ENCODE measurements at regions not wholly inside any gene's neighbourhood (a gene's known extent, or its start where the extent isn't known, plus 50 kb on each side); places are given as distances from the start of the nearest gene placed in this dataset.
"Not testable (repeated sequence)": the region's sequence is repeated elsewhere in the genome, so short reads cannot be mapped to it uniquely, and the experiment has no call there.

DNA sequence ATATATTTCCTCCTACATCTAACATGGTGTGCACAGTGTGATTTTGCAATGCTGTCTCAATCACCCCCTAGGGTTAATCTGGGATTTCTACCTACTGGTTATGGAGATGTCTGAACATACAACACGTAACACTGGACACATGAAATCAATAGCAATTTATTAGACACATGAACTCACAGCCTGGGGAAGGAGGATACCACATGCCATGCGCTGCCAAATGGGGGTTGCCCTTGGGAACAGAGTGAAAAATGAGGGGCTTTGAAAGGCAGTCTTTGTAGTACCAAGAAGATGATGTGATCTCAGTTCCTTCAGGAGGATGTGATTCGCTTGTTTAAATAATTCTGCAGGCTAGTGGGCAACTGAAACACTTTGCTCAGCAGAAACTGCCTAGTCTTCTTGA lies 253.6 kb upstream of the LRRC4C start:
- no peak for DNase-seq (ENCODE audit: low spot score)

DNA sequence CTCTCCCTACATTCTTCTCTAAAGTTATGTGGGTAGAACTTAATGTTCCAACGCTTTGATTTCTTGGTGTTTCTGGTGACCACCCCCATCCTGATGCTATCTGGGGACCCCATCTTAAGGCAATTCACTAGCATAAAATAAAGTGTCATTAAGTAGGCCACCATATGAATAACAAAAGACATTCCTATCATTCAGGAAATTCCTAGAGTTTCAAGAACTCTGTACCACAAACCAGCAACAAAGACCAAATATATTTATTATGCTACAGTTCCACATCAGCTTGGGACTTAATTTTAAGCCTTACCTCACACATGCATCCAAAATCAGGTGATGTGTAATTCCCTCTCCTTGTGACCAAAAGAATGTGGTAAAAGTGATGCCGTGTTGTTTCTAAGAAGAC lies 254.6 kb upstream of the LRRC4C start:
- no peak for DNase-seq (ENCODE audit: low spot score)

DNA sequence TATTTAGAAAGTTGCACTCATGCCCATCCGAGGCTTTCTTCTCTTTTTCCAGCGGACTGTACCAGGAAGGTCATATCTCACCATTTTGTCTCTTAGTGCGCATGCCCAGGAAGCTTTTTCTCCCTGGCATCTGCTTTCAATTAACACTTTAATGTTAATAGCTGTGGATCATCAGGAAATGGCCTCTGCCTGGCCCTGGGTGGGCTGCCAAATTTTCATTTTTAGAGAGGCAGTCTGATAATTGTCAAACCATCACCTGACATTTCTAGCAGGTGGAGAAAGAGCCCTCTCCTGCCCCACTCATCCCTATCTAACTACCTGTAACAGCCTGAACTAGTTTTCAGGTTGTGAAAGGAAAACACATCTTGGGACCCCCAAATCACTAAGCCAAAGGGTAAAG lies 257.4 kb upstream of the LRRC4C start:
- DNase-seq (ENCODE audit: low spot score), result no peak

DNA sequence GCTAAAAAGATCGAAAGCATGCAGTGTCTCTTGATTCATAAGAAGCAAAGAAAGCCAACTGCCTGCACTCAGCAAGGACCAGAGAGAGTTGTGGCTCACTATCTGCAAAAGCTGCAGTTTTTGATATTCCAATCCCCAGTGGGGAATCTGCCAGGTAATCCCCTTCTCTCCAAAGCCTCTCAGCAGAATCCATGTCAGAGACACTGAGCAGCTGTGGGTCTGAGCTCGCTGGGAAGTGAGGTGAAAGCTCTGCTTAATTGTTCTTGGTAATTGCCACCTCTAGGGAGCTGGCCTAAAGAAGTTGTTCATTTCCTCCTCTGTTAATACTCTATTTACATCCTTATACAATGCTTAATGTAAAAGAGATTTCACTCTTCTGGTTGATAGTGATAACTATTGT lies 261.3 kb upstream of the LRRC4C start:
- DNase-seq (ENCODE audit: low spot score), result no peak

DNA sequence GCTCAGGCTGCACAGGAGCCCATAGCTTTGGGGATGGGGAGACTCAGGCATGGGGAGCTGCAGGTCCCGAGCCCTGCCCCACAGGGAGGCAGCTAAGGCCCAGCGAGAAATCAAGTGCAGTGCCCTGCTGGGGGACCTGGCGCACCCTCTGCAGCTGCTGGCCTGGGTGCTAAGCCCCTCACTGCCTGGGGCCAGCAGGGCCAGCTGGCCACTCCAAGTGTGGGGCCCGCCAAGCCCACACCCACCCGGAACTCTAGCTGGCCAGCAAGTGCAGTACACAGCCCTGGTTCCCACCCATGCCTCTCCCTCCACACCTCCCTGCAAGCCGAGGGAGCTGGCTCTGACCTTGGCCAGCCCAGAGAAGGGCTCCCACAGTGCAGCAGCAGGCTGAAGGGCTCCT lies 268.7 kb upstream of the LRRC4C start:
- not testable (repeated sequence) for DNase-seq (ENCODE audit: low spot score)

DNA sequence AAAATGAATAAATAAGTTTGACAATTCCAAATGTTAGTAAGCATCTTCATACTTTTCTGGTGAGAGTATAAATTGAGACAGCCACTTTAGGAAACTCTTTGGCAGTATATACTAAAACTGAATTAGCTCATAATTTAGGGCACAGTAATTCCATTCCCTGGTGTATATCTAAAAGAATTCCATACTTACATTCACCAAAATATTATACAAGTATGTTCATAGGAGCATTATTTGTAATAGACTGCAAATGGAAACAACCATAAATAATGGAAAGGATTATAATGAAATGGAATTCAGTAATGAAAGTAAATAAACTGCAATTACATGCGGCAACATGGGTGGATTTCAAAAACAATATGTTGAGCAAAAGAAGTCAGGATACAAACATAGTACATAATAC lies 315.8 kb upstream of the LRRC4C start:
- DNase-seq (ENCODE audit: low spot score), result no peak

DNA sequence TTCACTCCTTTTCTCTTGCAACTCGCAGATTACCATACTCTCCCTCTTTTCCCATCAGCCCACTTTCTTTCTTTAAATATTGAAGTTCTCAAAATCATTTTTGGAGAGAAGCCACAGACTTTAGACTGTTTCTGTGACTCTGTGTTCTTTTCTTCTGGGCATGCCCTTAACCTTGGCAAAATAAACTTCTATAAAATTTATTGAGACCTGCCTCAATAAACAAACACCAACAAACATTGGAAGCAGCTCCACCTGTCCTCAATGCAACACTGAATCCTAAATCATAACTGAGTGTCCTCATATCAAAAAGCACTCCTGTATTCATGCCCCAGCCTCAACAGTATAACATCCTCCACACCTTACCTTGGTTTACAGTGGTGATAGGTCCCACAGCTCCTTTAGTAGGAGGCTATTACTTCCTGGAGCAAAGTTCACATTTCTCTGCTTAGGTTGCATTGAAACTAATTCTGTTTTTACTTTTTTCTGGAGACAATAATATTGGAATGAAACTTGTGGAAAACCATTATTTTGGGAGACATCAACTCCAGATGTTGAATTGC lies 320.0 kb upstream of the LRRC4C start:
- no peak for DNase-seq (ENCODE audit: low spot score)

DNA sequence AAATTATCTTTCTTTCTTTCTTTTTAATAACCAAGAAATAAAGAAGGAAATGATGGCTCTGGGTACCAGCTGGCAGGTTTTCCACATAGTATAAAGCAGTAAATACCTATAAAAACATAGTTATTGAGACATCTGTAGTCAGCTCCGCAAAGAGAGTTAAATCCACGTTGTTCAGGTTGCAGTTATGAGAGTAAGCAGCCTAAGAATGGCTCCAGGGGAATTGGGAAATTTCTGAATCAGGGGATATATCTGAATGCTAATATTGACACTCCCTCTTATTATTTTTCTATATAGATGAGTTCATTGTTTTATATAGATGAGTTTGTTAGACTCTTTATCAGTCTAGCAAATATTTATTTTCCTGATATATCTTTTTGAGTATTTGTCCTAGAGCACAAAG lies 322.0 kb upstream of the LRRC4C start:
- DNase-seq (ENCODE audit: low spot score), result no peak

DNA sequence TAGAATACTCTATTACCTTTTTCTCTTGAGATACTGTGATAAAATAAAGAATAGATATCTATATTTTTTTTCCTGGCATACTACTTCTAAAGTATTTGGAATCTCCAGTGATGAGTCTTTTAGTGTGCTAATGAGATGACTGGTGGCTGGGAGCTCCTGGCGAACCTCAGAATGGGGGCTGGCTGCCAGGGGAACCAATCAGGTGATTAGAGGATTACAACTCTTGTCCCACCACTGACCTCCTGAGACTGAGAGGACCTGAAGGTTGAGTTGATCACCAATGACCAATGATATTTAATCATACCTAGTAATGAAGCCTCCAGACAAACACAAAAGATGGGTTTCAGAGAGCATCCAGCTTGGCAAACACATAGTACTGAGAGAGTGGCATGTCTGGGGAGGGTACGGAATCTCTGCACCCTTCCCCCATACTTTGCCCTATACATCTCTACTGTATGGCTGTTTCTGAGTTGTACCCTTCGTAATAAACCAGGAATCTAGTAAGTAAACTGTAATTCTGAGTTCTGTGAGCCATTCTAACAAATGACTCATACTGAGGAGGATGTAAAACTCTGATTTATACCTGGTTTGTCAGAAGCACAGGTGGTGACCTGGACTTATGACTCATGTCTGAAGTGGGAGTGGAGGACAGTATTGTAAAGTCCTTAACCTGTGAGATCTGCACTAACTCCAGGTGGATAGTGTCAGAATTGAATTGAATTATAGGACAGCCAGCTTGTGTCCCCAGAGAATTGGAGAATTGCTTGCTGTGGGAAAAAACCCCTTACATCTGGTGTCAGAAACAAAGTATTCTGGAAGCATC lies 325.3 kb upstream of the LRRC4C start:
- DNase-seq (ENCODE audit: low spot score), result no peak

DNA sequence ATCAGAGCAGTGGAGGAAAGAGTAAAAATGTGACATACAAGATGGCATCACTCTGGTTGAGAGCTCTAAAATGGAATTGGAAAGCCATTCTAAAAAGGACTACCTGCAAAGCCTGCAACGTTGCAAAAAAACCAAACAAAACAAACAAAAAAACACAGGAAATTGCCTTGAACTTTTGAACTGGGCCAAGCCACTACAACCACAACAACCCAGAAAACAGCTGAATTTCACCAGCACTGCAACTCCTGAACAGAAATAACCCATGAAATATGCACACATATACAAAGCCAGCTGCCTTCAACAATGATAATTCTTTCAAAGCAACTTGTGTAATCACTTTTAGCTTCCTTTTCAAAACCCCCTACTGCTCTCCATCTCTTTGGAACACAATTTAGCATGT lies 326.6 kb upstream of the LRRC4C start:
- DNase-seq (ENCODE audit: low spot score), result no peak

DNA sequence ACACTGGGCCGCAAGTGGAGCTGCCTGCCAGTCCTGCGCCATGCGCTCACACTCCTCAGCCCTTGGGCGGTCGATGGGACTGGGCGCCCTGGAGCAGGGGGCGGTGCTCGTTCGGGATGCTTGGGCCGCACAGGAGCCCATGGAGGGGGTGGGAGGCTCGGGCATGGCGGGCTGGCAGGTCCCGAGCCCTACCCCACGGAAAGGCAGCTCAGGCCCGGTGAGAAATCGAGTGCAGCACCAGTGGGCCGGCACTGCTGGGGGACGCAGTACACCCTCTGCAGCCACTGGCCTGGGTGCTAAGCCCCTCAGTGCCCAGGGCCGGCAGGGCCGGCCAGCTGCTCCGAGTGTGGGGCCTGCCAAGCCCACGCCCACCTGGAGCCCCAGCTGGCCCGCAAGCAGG lies 328.7 kb upstream of the LRRC4C start:
- DNase-seq (ENCODE audit: low spot score), result no peak

DNA sequence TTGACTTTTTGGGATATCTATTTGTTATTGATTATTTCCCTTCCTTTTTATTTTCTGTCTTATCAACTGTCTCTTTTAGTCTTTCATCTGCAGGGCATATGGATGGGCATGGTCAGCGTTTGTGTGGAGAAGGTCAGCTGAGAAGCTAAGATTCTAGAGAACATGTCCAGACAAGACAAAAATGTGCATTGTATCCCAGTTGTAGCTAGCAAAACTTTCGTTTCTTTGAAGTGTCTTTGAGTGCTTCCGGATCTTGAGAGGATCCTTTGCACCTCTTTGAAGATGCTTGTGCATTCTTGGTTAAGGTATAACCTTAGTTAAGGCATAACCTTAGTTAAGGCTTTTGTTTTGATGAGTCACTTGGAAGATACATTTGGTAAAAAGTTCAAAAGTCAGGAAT lies 329.9 kb upstream of the LRRC4C start:
- DNase-seq (ENCODE audit: low spot score), result no peak

DNA sequence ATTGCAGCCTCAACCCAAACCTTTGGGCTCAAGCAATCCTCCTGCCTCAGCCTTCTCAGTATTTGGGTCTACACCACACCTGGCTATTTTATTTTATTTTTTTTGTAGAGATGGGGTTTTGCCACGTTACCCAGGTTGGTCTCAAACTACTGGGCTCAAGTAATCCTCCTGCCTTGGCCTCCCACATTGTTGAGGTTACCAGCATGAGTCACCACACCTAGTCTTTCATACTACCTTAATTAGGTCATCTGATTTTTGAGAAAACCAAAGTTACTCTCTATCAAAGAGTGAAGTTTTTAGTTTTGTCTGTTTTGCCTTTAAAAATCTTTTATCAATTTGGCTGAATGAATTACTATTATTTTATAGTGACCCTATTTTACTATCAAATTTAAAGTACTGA lies 335.6 kb upstream of the LRRC4C start:
- DNase-seq (ENCODE audit: low spot score), result no peak

DNA sequence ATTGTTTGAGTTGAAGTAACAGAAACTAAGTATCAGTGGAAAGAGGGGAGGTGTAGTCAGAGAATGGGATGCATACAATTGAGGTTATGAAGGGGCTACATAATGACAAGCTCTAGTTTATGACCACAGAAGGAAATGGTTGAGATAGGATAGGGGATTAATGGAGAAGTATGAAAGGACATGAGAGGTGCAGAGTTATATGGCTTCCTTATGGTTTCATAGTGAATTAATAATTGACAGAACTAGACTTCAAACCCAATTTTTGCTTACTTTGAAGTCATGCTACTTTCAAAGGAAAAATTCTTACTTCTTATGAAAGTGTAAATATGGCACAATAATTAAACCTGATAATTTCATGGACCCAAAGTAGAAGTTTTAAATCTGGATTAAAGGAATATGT lies 340.3 kb upstream of the LRRC4C start:
- DNase-seq (ENCODE audit: low spot score), result no peak

DNA sequence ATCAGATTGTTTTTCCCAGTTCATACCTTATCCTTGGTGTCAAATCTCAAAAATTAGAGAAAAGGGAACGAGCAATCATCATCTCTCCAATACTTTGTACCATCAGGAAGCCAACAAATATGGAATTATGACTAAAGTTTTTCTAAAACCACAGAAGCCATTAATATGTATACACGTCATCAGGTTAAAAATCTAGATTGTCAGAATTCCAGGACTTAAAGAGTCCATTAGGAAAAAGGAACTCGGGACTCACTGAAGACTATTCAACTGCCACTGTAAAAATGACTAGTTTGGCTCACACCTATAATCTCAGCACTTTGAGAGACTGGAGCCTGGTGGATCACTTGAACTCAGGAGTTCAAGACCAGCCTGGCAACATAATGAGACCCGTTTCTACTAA lies 344.4 kb upstream of the LRRC4C start:
- DNase-seq (ENCODE audit: low spot score), result no peak

DNA sequence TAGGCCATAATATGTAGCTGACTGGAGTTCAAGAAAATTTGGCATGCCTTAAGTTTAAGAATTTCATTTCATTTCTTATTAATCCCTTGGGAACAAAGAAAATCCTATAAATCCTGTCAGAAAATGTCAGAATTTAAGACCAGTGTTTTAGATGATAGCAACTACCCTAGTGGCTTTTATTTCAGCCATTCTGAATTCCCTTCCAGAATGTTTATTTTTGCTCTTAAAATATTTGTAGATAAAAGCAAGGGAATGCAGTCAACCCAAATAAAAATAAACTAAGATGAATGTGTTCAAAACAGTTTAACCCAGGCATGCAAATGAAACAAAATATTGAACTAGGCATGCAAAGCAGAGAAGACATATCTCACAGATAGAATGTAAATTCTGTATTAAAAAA lies 356.9 kb upstream of the LRRC4C start:
- DNase-seq (ENCODE audit: low spot score), result no peak

DNA sequence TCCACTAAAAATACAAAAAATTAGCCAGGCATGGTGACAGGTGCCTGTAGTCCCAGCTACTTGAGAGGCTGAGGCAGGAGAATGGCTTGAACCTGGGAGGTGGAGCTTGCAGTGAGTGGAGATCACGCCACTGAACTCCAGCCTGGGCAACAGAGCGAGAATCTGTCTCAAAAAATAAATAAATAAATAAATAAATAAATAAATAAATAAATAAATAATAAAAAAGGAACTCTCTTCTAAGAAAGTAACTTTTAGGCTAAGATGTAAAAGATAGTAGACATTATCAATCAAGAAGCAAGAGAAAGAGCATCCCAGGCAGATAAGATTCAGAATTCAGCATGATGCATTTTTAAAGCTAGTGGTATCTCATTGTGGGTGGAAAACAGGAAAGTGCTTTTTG lies 364.8 kb upstream of the LRRC4C start:
- not testable (repeated sequence) for DNase-seq (ENCODE audit: low spot score)

DNA sequence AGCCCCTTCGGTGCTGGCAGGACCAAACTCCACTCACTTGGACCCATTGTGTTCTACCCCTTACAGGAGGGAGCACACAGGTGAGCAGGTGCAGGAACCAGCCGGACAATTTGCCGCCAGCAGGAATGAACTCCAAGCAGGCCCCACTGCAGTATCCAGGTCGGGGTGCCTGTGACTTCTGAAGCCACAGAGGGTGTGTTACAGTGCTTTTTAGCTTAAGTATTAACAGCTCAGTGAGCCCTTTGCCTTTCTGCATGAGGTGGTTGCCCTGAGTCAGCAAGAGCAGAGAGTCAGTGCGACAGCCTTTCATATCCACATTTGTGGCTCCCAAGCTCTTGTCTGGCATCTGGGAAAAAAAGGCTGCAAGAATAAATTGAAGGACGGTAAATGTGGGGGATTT lies 366.6 kb upstream of the LRRC4C start:
- DNase-seq (ENCODE audit: low spot score), result no peak

DNA sequence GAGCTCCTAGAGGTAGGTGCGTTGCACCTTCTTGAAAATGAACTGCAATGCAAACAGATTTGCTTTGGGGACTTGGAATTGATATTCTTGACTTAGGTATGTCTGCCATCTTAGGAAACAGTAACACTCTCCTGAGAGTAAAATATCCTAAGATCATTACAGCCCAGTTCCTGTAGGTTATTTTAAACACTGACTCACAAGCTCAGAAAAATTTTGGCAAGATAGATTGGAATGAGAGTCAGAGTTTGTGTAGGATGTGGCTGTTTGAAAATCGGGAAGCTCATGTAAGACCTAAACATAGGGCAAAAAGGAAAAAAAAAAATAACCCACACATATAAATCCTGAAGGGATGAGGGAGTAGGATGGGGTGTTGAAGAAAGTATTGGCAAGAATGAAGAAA lies 377.0 kb upstream of the LRRC4C start:
- DNase-seq (ENCODE audit: low spot score), result no peak

DNA sequence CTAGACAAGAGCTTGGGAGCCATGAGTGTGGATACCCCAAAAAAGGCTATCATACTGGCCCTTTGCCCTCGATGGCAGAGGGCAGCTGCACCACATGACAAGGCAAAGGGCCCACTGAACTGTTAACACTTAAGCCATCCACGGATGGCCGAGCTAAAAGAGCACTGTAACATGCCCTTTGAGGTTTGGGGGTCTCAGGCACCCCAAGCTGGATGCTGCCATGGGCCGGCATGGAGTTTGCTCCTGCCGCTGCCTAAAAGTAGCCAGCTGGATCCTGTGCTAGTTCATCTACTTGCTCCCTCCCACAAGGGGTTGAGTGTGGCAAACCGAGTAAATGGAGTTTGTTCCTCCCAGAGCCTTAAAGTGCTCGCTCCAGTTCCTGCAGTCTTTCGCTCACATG lies 383.2 kb upstream of the LRRC4C start:
- DNase-seq (ENCODE audit: low spot score), result no peak

DNA sequence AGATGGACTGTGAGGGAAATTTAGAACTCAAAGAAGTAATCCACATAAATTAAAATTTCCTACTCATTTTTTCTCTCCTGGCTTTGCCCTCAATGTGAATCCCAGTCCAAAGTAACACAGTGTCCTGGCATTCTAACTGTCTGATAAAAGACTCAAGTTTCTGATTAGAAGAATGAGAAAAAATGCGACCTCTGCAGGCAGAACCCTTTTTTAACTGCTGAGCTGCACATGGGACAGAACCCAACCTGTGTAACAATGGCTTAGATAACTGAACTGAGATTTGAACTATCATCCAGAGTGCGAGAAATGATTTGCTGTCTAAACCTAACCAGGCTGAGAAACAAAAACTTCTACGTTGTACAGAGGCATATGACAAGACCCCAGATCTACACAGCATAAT lies 385.6 kb upstream of the LRRC4C start:
- no peak for DNase-seq (ENCODE audit: low spot score)

DNA sequence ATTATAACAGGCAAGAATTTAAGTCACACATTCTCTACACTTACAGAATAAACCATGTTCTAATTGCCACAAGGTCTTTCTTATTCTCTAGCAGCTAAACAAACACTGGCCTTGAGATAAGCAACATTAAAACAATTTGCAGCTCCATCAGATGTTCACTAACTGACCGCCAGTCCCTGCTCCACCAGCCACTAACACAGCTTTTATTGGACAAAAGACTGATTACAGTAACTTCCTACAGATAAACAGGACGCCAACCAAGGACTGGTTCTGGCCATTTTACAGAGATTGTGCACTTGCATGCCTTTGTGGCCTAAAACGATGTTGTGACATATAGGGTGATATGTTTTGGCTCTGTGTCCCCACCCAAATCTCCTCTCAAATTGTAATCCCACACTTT lies 388.9 kb upstream of the LRRC4C start:
- no peak for DNase-seq (ENCODE audit: low spot score)

DNA sequence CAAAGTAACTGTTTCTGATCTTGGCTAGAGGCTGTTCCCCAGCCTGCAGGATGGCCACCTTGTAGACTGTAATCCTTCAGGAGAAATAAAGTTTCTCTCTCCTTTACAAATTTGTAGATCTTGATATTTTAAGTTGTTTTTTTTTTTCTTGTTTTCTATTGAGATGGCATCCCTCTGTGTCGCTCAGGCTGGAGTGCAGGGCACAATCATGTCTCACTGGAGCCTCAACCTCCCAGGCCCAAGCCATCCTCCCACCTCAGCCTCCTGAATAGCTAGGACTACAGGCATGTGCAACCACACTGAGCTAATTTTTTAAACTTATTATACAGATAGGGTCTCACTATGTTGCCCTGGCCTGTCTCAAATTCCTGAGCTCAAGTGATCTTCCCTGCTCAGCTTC lies 389.8 kb upstream of the LRRC4C start:
- DNase-seq (ENCODE audit: low spot score), result no peak

DNA sequence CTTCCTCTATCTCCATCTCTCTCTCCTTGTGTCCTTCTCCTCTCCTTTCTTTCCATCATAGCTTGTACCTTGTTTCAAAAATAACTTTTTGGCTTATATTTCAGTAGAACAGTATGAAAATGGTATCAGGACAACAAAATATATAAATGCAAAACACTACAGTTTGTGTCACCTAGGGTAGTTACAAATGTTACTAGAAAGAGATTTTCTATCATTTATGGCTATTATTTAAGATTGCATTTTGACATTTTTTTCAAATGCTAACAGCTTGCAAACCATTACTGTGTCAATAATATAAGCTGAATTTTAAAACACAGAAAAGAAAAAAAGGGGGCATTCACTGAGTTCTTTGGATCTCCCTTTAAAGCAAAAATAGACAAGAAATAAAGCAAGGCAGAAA lies 392.3 kb upstream of the LRRC4C start:
- no peak for DNase-seq (ENCODE audit: low spot score)
